ENCODE measurements at regions not wholly inside any gene's neighbourhood (a gene's known extent, or its start where the extent isn't known, plus 50 kb on each side); places are given as distances from the start of the nearest gene placed in this dataset.

- TF ChIP-seq CTCF (IDR thresholded peaks at IDR 0.05; ENCODE audit: insufficient read depth, low read length, poor library complexity, severe bottlenecking), result no peak
- Histone ChIP-seq H3K4me3 (ENCODE audit: low read depth, low read length) (no peak overlapping the region), H3K27me3 (ENCODE audit: control insufficient read depth, insufficient read depth, low read length) (no peaks in the 10 kb centered on the region), H3K36me3 (ENCODE audit: control insufficient read depth, insufficient read depth, low read length) (no peaks in the 10 kb centered on the region)
- DNase-seq (ENCODE audit: low read depth), result no peak
These were observed 99.2 kb upstream of the ZRANB2 start for GRCh38 chr1:71179997-71180396.

- no peak for DNase-seq (ENCODE audit: low read depth)
- TF ChIP-seq CTCF (IDR thresholded peaks at IDR 0.05; ENCODE audit: insufficient read depth, low read length, poor library complexity, severe bottlenecking), result no peak
- no peak overlapping the region for H3K4me3 ChIP-seq (ENCODE audit: low read depth, low read length)
- no peaks in the 10 kb centered on the region for H3K36me3 ChIP-seq (ENCODE audit: control insufficient read depth, insufficient read depth, low read length)
- no peaks in the 10 kb centered on the region for H3K27me3 ChIP-seq (ENCODE audit: control insufficient read depth, insufficient read depth, low read length)
These were observed 90.1 kb upstream of the ZRANB2 start for GRCh38 chr1:71170925-71171324.

- no peak for DNase-seq (ENCODE audit: low read depth)
- H3K4me3 ChIP-seq (ENCODE audit: low read depth, low read length), result no peak overlapping the region
- no peak for TF ChIP-seq CTCF (IDR thresholded peaks at IDR 0.05; ENCODE audit: insufficient read depth, low read length, poor library complexity, severe bottlenecking)
- H3K27me3 ChIP-seq (ENCODE audit: control insufficient read depth, insufficient read depth, low read length), result no peaks in the 10 kb centered on the region
- H3K36me3 ChIP-seq (ENCODE audit: control insufficient read depth, insufficient read depth, low read length), result no peaks in the 10 kb centered on the region
These were observed 86.7 kb upstream of the ZRANB2 start for GRCh38 chr1:71167505-71167904.

- no peak overlapping the region for H3K4me3 ChIP-seq (ENCODE audit: low read depth, low read length)
- no peak for DNase-seq (ENCODE audit: low read depth)
- H3K36me3 ChIP-seq (ENCODE audit: control insufficient read depth, insufficient read depth, low read length), result no peaks in the 10 kb centered on the region
- TF ChIP-seq CTCF (IDR thresholded peaks at IDR 0.05; ENCODE audit: insufficient read depth, low read length, poor library complexity, severe bottlenecking), result no peak
- no peaks in the 10 kb centered on the region for H3K27me3 ChIP-seq (ENCODE audit: control insufficient read depth, insufficient read depth, low read length)
These were observed 85.6 kb upstream of the ZRANB2 start for GRCh38 chr1:71166178-71167173.

GRCh38 chr1:71157715-71158114 is 76.9 kb upstream of the ZRANB2 start:
- H3K27me3 ChIP-seq (ENCODE audit: control insufficient read depth, insufficient read depth, low read length), result no peaks in the 10 kb centered on the region
- DNase-seq (ENCODE audit: low read depth), result no peak
- H3K4me3 ChIP-seq (ENCODE audit: low read depth, low read length), result no peak overlapping the region
- no peaks in the 10 kb centered on the region for H3K36me3 ChIP-seq (ENCODE audit: control insufficient read depth, insufficient read depth, low read length)
- TF ChIP-seq CTCF (IDR thresholded peaks at IDR 0.05; ENCODE audit: insufficient read depth, low read length, poor library complexity, severe bottlenecking), result no peak
